ENCODE measurements at regions not wholly inside any gene's neighbourhood (a gene's known extent, or its start where the extent isn't known, plus 50 kb on each side); places are given as distances from the start of the nearest gene placed in this dataset.

GRCh38 chr13:73174521-73175010 is 115.8 kb downstream of the KLF5 start:
- TF ChIP-seq REST (IDR thresholded peaks at IDR 0.05; ENCODE audit: insufficient read depth in 1 of 2, low read depth in 2 of 2, low read length in 2 of 2) (no peak), FOXP2 (optimal IDR thresholded peaks at IDR 0.05; ENCODE audit: borderline replicate concordance, extremely low read depth, extremely low read length, insufficient read depth) (no peak), SIN3A (IDR thresholded peaks at IDR 0.05; ENCODE audit: borderline replicate concordance, insufficient read depth, low read length) (no peak), POLR2AphosphoS5 (IDR thresholded peaks at IDR 0.05; ENCODE audit: low read depth, low read length) (no peak), TAF1 (IDR thresholded peaks at IDR 0.05; ENCODE audit: borderline replicate concordance, insufficient read depth, low read length) (no peak)

- TF ChIP-seq SIN3A (IDR thresholded peaks at IDR 0.05; ENCODE audit: borderline replicate concordance, insufficient read depth, low read length) (no peak), REST (IDR thresholded peaks at IDR 0.05; ENCODE audit: insufficient read depth in 1 of 2, low read depth in 2 of 2, low read length in 2 of 2) (no peak), FOXP2 (optimal IDR thresholded peaks at IDR 0.05; ENCODE audit: borderline replicate concordance, extremely low read depth, extremely low read length, insufficient read depth) (no peak), POLR2AphosphoS5 (IDR thresholded peaks at IDR 0.05; ENCODE audit: low read depth, low read length) (no peak), TAF1 (IDR thresholded peaks at IDR 0.05; ENCODE audit: borderline replicate concordance, insufficient read depth, low read length) (no peak)
These were observed 114.5 kb downstream of the KLF5 start for GRCh38 chr13:73173279-73173811.

GRCh38 chr13:73171926-73172325 is 113.1 kb downstream of the KLF5 start:
- TF ChIP-seq POLR2AphosphoS5 (IDR thresholded peaks at IDR 0.05; ENCODE audit: low read depth, low read length), result no peak
- TF ChIP-seq TAF1 (IDR thresholded peaks at IDR 0.05; ENCODE audit: borderline replicate concordance, insufficient read depth, low read length), result no peak
- no peak for TF ChIP-seq SIN3A (IDR thresholded peaks at IDR 0.05; ENCODE audit: borderline replicate concordance, insufficient read depth, low read length)
- TF ChIP-seq FOXP2 (optimal IDR thresholded peaks at IDR 0.05; ENCODE audit: borderline replicate concordance, extremely low read depth, extremely low read length, insufficient read depth), result no peak
- no peak for TF ChIP-seq REST (IDR thresholded peaks at IDR 0.05; ENCODE audit: insufficient read depth in 1 of 2, low read depth in 2 of 2, low read length in 2 of 2)

GRCh38 chr13:73171271-73171682 is 112.5 kb downstream of the KLF5 start:
- no peak for TF ChIP-seq TAF1 (IDR thresholded peaks at IDR 0.05; ENCODE audit: borderline replicate concordance, insufficient read depth, low read length)
- TF ChIP-seq POLR2AphosphoS5 (IDR thresholded peaks at IDR 0.05; ENCODE audit: low read depth, low read length), result no peak
- TF ChIP-seq FOXP2 (optimal IDR thresholded peaks at IDR 0.05; ENCODE audit: borderline replicate concordance, extremely low read depth, extremely low read length, insufficient read depth), result no peak
- no peak for TF ChIP-seq REST (IDR thresholded peaks at IDR 0.05; ENCODE audit: insufficient read depth in 1 of 2, low read depth in 2 of 2, low read length in 2 of 2)
- no peak for TF ChIP-seq SIN3A (IDR thresholded peaks at IDR 0.05; ENCODE audit: borderline replicate concordance, insufficient read depth, low read length)

Data from PFSK-1 (cell line).